HG03521 (cell line): ENCODE measurements at regions not wholly inside any gene's neighbourhood (a gene's known extent, or its start where the extent isn't known, plus 50 kb on each side); places are given as distances from the start of the nearest gene placed in this dataset.

Source experiments
- ATAC-seq: cut with Tn5 transposase; IDR thresholded peaks from one replicate; pipeline ENCODE4 v1.9.1; 2021; ENCODE audit warnings: mild to moderate bottlenecking, moderate library complexity; ENCODE audit not compliant: unreplicated experiment

DNA sequence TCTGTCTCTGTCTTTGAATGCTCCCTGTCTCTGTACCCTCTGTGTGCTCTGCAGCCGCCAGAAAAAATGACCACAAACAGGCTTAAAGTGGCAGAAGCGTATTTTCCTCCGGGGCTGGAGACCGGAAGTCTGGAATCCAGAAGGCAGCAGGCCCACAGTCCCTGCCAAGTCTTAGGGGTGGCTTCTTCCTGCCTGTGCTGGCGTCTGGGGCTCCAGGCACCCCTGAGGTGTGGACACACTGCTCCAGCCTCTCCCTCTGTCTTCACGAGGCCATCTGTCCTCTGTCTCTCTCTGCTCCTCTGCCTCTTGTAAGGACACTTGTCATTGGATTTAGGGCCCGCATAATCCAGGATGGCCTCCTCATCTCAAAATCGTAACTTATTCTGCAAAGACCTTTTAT is 298.4 kb upstream of the IRX4 start:
- ATAC-seq = no peak

GRCh38 chr5:2180456-2180855 is 297.7 kb upstream of the IRX4 start:
- ATAC-seq = no peak

DNA sequence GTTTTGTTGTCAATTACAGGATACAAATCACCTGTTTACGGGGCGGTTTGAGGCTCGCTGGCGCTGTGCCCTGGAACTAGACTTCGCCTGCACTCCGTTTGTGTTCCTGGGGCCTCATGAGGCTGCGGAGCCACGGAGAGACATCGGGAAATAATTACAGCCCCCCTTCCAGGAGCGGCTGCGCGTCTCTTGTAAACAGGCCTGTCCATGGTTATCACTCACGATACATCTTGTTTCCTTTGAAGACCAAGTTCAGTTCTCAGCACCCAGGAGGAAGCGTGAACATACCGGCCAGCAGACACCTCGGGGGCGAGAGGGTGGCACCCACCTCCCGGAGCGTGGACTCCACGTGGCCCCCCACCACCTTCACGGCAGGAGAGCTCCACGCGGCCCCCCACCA is 297.1 kb upstream of the IRX4 start:
- ATAC-seq = no peak

DNA sequence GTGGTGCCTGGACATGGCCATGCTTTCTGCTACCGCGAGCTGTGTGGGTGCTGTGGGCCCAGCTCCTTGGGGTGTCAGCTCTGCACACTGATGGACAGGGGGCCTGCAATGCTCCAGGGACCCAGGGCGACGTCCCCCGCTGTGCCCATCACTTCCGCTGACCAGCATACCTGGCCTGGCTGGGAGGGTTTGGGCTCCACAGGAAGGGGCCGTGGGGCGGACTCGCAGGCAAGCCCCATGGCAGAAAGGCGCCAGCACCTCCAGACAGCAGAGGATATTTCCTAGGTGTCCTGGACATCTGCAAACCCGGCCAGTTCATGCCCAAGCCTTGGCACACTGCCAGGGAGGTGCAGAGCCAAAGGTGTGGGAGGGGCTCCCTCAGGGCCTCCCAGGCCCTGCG is 295.8 kb upstream of the IRX4 start:
- ATAC-seq = no peak

- no peak for ATAC-seq
These were observed 295.3 kb upstream of the IRX4 start for GRCh38 chr5:2178071-2178477.

- ATAC-seq = no peak
These were observed 294.5 kb upstream of the IRX4 start for GRCh38 chr5:2177244-2177643.

DNA sequence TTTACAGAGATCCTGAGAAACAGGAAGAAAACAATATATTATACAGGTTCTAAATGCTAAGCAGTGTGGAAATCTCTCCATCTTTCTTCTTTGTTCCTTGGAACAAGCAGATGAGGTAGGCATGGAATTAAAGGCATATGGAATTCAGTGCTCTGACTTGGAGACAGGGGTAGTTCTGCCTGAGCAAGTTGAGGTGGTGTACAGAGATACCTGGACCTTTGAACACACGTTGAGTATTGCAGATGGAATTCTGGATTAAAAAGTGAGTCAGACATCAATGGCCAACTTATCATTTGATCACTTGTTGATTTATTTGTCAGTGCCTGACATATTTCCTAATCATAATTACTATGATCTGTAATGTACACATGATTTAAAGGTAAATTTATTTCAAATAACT is 293.9 kb upstream of the IRX4 start:
- no peak for ATAC-seq

- no peak for ATAC-seq
These were observed 293.2 kb upstream of the IRX4 start for GRCh38 chr5:2175842-2176404.

DNA sequence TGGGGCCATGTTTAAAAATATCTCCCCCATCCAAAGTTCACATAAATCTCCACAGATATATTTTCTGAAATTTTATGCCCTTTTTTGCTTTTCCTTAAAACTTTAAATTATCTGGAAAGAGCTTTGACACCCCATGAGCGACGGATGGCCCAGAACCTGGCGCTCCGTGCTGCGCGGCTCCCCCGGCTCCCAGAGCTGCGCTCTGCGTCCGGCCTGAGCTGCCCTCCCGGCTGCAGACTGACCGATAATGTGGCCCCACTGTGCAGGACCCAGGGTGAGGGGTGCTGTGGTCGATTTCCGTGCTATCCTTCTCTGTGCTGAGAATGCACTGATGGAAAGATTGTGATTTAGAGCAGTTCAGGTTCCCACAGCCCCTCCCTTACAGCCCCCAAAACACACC is 292.3 kb upstream of the IRX4 start:
- ATAC-seq = no peak

DNA sequence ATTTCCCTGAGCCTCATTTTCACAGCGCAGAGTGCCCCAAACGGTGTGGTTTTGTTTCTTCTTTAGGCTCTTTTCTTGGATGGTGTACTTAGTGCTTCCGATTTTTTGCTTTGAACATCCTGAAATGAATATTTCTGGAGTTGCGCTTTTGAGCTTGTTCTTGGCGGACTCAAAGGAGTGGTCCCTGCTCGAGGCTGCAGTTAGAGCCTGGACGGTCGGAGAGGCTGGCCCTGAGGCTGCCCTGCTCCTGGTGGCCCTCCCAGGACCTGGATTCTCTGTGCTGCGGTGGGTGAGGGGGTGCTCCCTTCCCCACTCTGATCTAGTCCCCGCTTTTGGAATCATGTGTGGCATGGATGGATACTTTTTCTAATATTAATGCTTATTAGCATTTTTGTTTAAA is 291.8 kb upstream of the IRX4 start:
- ATAC-seq = no peak

DNA sequence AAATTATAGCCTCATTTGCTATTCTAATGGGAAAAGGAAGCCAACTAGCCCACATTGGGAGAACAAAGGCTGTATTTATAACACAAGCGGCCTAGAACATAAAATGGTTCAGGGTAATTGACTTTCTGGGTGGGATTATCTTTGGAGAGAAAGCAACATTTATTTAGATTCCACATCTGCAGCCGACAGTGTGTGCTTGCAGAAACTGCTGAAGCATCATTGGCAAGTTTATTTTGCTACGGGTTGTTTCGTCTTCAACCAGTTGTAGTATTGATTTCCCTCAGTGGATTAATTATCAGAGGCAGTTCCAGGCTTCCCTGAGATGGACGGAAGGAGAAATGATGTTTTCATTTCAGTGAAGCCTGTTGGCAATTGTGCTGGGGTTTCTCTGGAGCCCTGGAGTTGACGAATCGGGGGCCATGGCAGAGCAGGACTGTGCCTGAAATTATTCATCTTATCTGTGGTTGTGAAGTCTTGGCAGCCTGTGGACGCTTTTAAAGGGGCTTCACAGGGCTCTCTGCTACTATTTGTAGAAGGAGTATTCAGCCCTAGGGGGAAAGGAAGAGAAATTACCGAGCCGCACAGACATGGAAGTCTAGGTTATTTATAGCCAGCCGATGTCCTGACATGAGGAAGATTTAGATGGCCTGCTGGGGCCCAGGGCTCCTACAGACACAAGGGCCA is 290.6 kb upstream of the IRX4 start:
- ATAC-seq = no peak

GRCh38 chr5:2172471-2172870 is 289.7 kb upstream of the IRX4 start:
- no peak for ATAC-seq

GRCh38 chr5:2170761-2171160 is 288.0 kb upstream of the IRX4 start:
- no peak for ATAC-seq

GRCh38 chr5:2169850-2170760 is 287.4 kb upstream of the IRX4 start:
- no peak for ATAC-seq

DNA sequence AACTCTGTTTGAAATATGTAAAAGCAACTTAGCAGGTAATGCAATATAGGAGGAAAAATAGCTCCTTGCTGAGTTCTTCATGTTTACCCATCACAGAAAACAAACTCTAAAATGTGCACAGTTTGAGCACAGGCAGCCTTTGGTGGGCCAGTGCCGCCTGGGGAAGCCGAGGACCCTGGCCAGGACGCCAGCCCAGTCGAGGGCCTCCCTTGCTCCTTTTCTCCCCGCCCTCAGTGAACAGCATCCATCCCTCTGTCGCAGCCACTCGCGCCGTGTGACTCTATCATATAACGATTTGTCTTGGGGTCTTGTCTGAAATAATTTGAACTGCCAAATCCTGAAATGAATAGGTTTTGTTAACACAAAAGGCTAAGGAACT is 286.7 kb upstream of the IRX4 start:
- no peak for ATAC-seq

- ATAC-seq = no peak
These were observed 286.1 kb upstream of the IRX4 start for GRCh38 chr5:2168601-2169429.

- ATAC-seq = no peak
These were observed 284.9 kb upstream of the IRX4 start for GRCh38 chr5:2167671-2168070.

DNA sequence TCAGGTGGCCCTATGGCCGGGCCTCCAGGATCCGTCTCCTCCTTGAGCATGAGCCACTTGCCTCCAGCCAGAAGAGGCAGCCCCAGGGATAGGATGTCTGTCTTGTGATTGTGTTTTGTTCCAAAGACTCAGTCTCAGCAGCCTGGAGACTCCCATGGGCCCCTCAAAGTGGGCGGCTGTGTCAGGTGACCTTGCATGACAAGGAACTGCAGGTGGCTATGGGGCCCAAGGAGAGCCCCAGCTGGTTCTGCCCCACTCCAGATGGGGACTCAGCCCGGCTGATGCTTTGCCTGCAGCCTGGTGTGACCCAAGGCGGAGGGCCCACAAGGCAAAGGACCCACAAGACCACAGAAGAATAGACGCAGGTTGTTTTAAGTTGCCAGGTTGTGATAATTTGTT is 284.3 kb upstream of the IRX4 start:
- no peak for ATAC-seq

GRCh38 chr5:2166306-2166978 is 283.7 kb upstream of the IRX4 start:
- no peak for ATAC-seq

- no peak for ATAC-seq
These were observed 283.0 kb upstream of the IRX4 start for GRCh38 chr5:2165615-2166305.
